Gastrocnemius medialis (tissue), 4 donors: ENCODE measurements at regions not wholly inside any gene's neighbourhood (a gene's known extent, or its start where the extent isn't known, plus 50 kb on each side); places are given as distances from the start of the nearest gene placed in this dataset.

Source experiments
- POLR2A ChIP-seq, 2 donors: fragments of 450-650 bp; IDR thresholded peaks; one replicate each; pipeline ENCODE4 v1.6.1; 2017; ENCODE audit warnings: antibody characterized with exemption in 2 of 2, mild to moderate bottlenecking in 2 of 2, moderate library complexity in 2 of 2
- TF ChIP-seq, protein P1 (sequence below), 5 experiments: fragments of 450-650 bp in 3 of 5; fragments of 200-600 bp in 2 of 5; sonication (generic) in 2 of 5; IDR thresholded peaks in 4 of 5; conservative IDR thresholded peaks in 1 of 5; 1 replicate in 4 of 5; 2 replicates in 1 of 5; pipeline ENCODE4 v1.5.1; 2016 to 2019; ENCODE audit warnings: antibody characterized with exemption in 5 of 5, mild to moderate bottlenecking in 3 of 5, moderate library complexity in 3 of 5

DNA sequence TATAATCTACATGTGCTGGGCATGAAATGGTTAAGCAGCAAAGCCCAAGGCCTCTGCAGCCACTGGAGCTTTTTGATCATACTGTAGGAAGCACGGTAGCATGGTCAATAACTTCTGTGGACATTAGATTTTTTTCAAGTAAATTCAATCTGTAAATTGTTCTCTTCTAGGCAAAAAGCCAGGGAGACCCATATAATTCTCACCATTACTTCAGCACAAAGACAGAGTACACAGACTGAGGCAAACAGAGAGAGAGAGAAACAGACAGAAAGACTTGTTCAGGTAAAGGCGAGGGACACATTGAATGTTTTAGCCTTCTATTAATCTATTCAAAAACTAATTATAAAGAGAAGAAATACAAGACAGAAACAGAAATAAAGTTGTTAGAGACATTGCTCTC lies 349.4 kb downstream of the RFC3 start:
- no peak for TF ChIP-seq POLR2A (IDR thresholded peaks at IDR 0.05)
- TF ChIP-seq, protein P1, sequence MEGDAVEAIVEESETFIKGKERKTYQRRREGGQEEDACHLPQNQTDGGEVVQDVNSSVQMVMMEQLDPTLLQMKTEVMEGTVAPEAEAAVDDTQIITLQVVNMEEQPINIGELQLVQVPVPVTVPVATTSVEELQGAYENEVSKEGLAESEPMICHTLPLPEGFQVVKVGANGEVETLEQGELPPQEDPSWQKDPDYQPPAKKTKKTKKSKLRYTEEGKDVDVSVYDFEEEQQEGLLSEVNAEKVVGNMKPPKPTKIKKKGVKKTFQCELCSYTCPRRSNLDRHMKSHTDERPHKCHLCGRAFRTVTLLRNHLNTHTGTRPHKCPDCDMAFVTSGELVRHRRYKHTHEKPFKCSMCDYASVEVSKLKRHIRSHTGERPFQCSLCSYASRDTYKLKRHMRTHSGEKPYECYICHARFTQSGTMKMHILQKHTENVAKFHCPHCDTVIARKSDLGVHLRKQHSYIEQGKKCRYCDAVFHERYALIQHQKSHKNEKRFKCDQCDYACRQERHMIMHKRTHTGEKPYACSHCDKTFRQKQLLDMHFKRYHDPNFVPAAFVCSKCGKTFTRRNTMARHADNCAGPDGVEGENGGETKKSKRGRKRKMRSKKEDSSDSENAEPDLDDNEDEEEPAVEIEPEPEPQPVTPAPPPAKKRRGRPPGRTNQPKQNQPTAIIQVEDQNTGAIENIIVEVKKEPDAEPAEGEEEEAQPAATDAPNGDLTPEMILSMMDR (IDR thresholded peaks at IDR 0.05 in 4 of 5, conservative IDR thresholded peaks at IDR 0.05 in 1 of 5) = no peak
